ENCODE measurements at regions not wholly inside any gene's neighbourhood (a gene's known extent, or its start where the extent isn't known, plus 50 kb on each side); places are given as distances from the start of the nearest gene placed in this dataset.

GRCh38 chr14:82492157-82492556 lies 958.5 kb upstream of the SEL1L start:
- no TSS peak for BruUV-seq (replicated peaks)
- Histone ChIP-seq H3K36me3 (ENCODE audit: control insufficient read depth in 2 of 2, extremely low read depth in 1 of 2, insufficient read depth in 2 of 2, low read length in 2 of 2) (no peaks in the 10 kb centered on the region), H3K27me3 (ENCODE audit: control insufficient read depth in 2 of 2, insufficient read depth in 2 of 2, low read length in 2 of 2) (no peaks in the 10 kb centered on the region), H3K27ac (ENCODE audit: insufficient read depth, low read depth, low read length) (no peak overlapping the region), H3K4me3 (replicated peaks in 1 of 3; ENCODE audit: insufficient read depth in 1 of 3, low read depth in 1 of 3, low read length in 3 of 3) (no peak overlapping the region), H3K9ac (replicated peaks; ENCODE audit: extremely low read depth, insufficient read depth, low read length) (no peak overlapping the region), H4K20me1 (replicated peaks; ENCODE audit: control insufficient read depth, extremely low read depth, insufficient read depth, low read length) (no peaks in the 10 kb centered on the region), H3K79me2 (ENCODE audit: control insufficient read depth, insufficient read depth, low read length) (no peaks in the 10 kb centered on the region), H3K4me2 (ENCODE audit: insufficient read depth, low read length) (no peak overlapping the region), H2AFZ (ENCODE audit: low read depth, low read length) (no peak overlapping the region), H3K9me1 (replicated peaks; ENCODE audit: control insufficient read depth, extremely low read depth, insufficient read depth, low read length) (no peaks in the 10 kb centered on the region), H3K4me1 (ENCODE audit: control insufficient read depth, extremely low read depth, insufficient read depth, low read length) (no peaks in the 10 kb centered on the region), H3K9me3 (replicated peaks; ENCODE audit: control insufficient read depth, insufficient read depth, low read length) (peaks cover 2% of the 10 kb centered on the region)
- TF ChIP-seq GATA2 (IDR thresholded peaks at IDR 0.05; ENCODE audit: insufficient read depth, insufficient read length, low read depth, low read length) (no peak), EZH2 (IDR thresholded peaks at IDR 0.05; ENCODE audit: borderline replicate concordance, low read depth, low read length, severe bottlenecking) (no peak), POLR2AphosphoS5 (IDR thresholded peaks at IDR 0.05; ENCODE audit: insufficient read depth, low read depth, low read length) (no peak), JUN (IDR thresholded peaks at IDR 0.05; ENCODE audit: borderline replicate concordance, insufficient read depth, insufficient read length, low read depth) (no peak), POLR2A (IDR thresholded peaks at IDR 0.05; ENCODE audit: low read depth, low read length) (no peak), MYC (IDR thresholded peaks at IDR 0.05; ENCODE audit: low read depth, low read length) (no peak), FOS (IDR thresholded peaks at IDR 0.05; ENCODE audit: borderline replicate concordance, insufficient read depth, low read length) (no peak), CTCF (IDR thresholded peaks at IDR 0.05; ENCODE audit: extremely low read depth in 1 of 2, insufficient read depth in 1 of 2, low read depth in 1 of 2, low read length in 2 of 2) (no peak), MAX (IDR thresholded peaks at IDR 0.05; ENCODE audit: insufficient read depth, insufficient read length) (no peak)
- intact Hi-C loops (cut with micrococcal nuclease), result no loop called here
- dilution Hi-C loops (cut with MboI; ENCODE audit: extremely low pct_ligation_motif_present, low sequenced_read_pairs), result no loop called here
- POLR2A ChIA-PET, result no interaction called here
- no peak for FAIRE-seq
- CTCF ChIA-PET, result no interaction called here
- no peak for DNase-seq (ENCODE audit: low read depth, low spot score)
